HG03097 (cell line): ENCODE measurements at regions not wholly inside any gene's neighbourhood (a gene's known extent, or its start where the extent isn't known, plus 50 kb on each side); places are given as distances from the start of the nearest gene placed in this dataset.

ENCODE experiments used
- ATAC-seq: cut with Tn5 transposase; IDR thresholded peaks from one replicate; pipeline ENCODE4 v1.9.1; 2021; ENCODE audit not compliant: unreplicated experiment, low FRiP score

- ATAC-seq = no peak
These were observed 446.1 kb upstream of the MARCKS start for GRCh38 chr6:113411011-113411410.

GRCh38 chr6:113412589-113413357 is 444.4 kb upstream of the MARCKS start:
- ATAC-seq = no peak

GRCh38 chr6:113414511-113414910 is 442.6 kb upstream of the MARCKS start:
- ATAC-seq = no peak

- no peak for ATAC-seq
These were observed 441.0 kb upstream of the MARCKS start for GRCh38 chr6:113416170-113416569.

GRCh38 chr6:113420290-113420689 is 436.9 kb upstream of the MARCKS start:
- no peak for ATAC-seq

- ATAC-seq = no peak
These were observed 435.1 kb upstream of the MARCKS start for GRCh38 chr6:113421997-113422396.

- no peak for ATAC-seq
These were observed 433.2 kb upstream of the MARCKS start for GRCh38 chr6:113423956-113424355.

GRCh38 chr6:113425977-113426660 is 431.0 kb upstream of the MARCKS start:
- no peak for ATAC-seq

GRCh38 chr6:113427617-113428016 is 429.5 kb upstream of the MARCKS start:
- no peak for ATAC-seq

GRCh38 chr6:113428702-113429101 is 428.4 kb upstream of the MARCKS start:
- ATAC-seq = no peak

GRCh38 chr6:113432521-113433334 is 424.4 kb upstream of the MARCKS start:
- ATAC-seq = no peak

GRCh38 chr6:113433335-113433991 is 423.7 kb upstream of the MARCKS start:
- no peak for ATAC-seq

GRCh38 chr6:113434641-113435040 is 422.5 kb upstream of the MARCKS start:
- no peak for ATAC-seq

GRCh38 chr6:113437566-113437965 is 419.6 kb upstream of the MARCKS start:
- ATAC-seq = no peak

GRCh38 chr6:113439866-113440265 is 417.3 kb upstream of the MARCKS start:
- ATAC-seq = no peak

- no peak for ATAC-seq
These were observed 415.1 kb upstream of the MARCKS start for GRCh38 chr6:113442040-113442439.

- ATAC-seq = no peak
These were observed 411.9 kb upstream of the MARCKS start for GRCh38 chr6:113445201-113445600.

- ATAC-seq = no peak
These were observed 409.9 kb upstream of the MARCKS start for GRCh38 chr6:113447088-113447831.

- ATAC-seq = no peak
These were observed 408.1 kb upstream of the MARCKS start for GRCh38 chr6:113449051-113449450.

- ATAC-seq = no peak
These were observed 407.1 kb upstream of the MARCKS start for GRCh38 chr6:113450061-113450465.
